NCI-H345 (cell line): ENCODE measurements at regions not wholly inside any gene's neighbourhood (a gene's known extent, or its start where the extent isn't known, plus 50 kb on each side); places are given as distances from the start of the nearest gene placed in this dataset.

Source experiments
- DNase-seq: peaks from one replicate; lab custom pipeline; 2025; lab: John Stamatoyannopoulos, UW

- no peak for DNase-seq
These were observed 50.3 kb upstream of the HMHB1 start for GRCh38 chr5:143761663-143762062.

DNA sequence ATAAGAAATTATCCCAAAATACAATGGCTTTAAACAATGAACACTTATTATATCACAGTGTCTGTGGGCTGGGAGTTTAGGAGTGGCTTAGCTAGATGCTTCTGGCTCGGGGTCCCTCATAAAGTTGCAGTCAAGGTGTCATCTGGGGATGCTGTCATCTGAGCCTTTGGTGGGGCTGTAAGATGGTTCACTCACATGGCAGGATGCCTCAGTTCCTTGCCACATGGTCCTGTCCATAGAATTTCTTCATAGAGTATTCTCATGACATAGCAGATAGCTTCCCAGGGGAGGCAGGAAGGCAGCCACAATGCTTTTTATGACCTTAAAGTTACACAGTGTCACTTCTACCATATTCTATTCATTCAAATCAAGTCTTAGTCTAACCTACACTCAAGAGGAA, 51.2 kb upstream of the HMHB1 start:
- DNase-seq = no peak

DNA sequence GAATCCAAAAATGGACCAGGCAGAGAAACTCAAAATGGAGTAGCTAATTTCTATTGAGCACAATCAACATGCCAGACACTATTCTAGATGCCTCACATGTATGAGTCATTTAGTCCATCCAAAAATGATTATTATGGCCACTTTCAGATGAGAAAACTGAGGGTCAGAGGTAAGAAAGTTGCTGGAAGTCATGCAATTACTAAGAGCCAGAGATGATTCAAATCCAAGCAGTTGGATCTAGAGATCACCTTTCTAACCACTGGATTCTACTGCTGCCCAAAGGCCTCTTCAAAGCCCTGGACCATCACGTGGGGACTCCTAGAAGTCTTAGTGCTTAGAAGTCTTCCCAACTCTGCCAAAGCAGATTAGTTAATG, 51.8 kb upstream of the HMHB1 start:
- no peak for DNase-seq

- no peak for DNase-seq
These were observed 52.4 kb upstream of the HMHB1 start for GRCh38 chr5:143759396-143760130.

GRCh38 chr5:143758750-143759149, 53.2 kb upstream of the HMHB1 start:
- no peak for DNase-seq

DNA sequence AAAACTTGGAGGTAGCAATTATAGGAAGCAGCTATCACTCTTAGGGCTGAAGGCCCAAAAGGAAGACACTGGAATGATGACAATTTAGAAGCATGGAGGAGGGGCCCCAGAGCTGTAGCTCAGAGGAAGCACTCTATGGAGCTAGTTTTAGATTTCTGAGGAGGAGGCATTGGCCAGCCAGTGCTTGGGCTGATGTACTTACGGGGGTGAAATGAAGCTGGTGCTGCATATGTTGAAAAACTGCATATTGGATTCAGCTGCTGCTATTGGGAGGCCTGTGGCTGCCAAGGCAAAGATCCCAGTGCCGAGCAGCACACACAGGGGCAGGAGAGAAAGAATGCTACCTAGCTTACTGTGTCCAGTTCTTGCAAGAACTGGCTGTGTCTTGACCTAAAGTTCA, 53.9 kb upstream of the HMHB1 start:
- no peak for DNase-seq

- DNase-seq = no peak
These were observed 54.8 kb upstream of the HMHB1 start for GRCh38 chr5:143757116-143757515.

- no peak for DNase-seq
These were observed 56.0 kb upstream of the HMHB1 start for GRCh38 chr5:143755966-143756365.

DNA sequence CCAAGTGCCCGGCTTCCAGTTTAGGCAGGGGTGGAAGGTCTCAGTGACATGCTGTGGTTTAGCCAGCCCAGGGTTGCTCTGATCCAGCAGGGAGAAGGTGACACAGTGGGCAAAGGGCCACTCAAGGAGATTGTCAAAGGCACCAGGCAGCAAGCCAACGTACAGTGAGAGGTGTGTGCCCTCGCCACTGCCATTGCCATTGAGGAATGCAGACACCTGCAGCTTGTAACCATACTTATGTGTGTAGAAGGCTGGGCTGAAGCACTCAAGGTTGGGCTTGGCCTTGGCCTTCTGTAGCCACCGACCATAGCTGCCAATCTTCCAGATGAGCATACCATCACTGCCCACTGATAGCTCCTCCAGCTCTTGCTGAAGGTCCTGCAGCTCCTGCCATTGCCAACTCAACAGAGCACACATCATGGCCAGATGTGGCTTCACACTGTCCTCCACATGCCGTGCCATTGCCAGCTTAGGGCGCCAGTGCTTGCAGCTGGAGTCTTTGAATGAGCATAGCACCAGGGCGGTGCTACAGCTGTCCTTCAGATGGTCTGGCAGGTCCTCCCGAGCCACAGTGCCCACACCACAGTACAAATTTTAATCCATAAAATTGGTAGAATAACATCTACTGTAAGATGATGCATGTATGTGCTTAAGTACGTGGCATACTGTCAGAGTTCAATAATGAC, 59.7 kb upstream of the HMHB1 start:
- DNase-seq = no peak

DNA sequence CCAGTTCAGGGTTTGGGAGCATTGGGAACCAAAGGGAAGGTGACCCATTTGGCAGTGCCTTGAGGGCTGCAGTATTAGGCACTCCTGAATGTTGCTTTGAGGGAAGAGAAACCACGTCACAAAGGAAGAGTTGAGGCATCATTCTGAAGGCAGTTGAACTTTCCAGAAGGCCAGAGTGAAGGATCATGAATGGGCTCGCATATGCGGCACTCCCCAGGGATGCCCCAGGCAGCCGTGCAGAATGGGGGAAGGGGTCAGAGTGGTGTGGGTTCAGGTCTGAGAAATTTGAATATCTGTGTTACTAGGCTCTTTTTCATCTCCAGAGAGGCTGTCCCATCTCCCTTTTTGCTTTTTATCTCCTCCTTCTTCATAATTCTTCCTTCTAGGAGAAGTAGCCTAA, 60.6 kb upstream of the HMHB1 start:
- DNase-seq = no peak

DNA sequence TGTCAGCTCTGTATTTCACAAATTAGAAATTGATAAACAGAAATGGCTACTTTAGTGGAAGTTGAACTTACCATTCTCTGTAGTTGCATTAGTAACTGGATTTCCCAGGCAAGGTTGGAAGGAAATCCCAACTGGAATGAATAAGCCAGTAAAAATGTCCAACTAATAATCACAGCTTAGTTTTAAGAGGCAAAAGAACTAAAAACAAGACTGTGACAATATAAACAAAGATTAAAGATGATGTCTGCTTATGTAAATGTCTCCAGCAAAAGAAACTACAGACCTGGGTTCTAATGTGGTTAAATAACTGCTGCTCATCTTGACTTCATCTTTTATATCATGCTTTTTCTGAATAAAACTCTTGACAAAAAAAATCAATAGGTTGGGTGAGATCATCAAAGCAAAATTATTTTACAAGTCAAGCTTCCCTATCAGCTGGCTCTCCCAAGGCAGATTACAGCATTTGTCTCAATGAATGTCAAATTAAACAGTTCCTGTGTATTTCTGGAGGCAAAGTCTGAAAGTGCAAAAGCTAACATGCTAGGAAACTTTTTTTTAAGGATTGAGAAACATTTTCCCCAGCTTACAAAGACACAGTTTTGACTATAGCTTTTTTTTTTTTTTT, 62.3 kb upstream of the HMHB1 start:
- DNase-seq = no peak

- no peak for DNase-seq
These were observed 63.4 kb upstream of the HMHB1 start for GRCh38 chr5:143748516-143748915.

GRCh38 chr5:143742951-143743350, 69.0 kb upstream of the HMHB1 start:
- no peak for DNase-seq

- no peak for DNase-seq
These were observed 70.5 kb upstream of the HMHB1 start for GRCh38 chr5:143741421-143741820.

DNA sequence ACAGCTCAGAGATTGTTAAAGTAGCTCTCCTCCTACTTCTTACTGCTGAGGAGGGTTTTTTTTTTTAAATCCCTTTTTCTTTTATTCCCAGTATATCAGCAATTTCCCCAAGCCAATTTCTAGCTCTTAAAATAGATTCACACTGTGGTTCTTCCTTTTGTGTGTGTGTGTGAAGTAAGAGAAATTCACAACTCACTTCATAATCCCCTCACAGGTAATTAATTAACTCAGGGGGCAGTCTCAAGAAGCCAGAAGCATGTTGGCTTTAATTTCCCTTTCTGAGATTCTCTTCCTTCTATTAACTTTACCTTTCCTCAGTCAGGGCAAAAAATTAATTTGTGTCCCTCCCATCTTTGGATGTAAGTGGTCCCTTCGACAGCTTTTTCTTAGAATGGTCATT, 71.0 kb upstream of the HMHB1 start:
- no peak for DNase-seq

DNA sequence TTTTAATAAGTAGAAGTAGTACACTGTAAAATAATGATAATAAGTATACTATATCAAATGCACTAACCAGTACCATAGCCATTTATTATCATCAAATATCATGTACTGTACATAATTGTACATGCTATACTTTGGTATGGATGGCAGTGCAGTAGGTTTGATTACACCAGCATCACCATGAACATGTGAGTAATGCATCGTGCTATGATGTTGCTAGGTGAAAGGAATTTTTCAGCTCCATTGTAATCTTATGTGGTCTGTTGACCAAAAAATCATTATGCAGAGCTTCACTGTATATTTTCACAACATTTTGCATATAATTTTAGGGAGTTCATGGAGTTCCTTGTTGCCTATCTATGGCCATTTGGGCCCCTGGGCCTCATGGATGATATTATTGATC, 72.2 kb upstream of the HMHB1 start:
- no peak for DNase-seq

DNA sequence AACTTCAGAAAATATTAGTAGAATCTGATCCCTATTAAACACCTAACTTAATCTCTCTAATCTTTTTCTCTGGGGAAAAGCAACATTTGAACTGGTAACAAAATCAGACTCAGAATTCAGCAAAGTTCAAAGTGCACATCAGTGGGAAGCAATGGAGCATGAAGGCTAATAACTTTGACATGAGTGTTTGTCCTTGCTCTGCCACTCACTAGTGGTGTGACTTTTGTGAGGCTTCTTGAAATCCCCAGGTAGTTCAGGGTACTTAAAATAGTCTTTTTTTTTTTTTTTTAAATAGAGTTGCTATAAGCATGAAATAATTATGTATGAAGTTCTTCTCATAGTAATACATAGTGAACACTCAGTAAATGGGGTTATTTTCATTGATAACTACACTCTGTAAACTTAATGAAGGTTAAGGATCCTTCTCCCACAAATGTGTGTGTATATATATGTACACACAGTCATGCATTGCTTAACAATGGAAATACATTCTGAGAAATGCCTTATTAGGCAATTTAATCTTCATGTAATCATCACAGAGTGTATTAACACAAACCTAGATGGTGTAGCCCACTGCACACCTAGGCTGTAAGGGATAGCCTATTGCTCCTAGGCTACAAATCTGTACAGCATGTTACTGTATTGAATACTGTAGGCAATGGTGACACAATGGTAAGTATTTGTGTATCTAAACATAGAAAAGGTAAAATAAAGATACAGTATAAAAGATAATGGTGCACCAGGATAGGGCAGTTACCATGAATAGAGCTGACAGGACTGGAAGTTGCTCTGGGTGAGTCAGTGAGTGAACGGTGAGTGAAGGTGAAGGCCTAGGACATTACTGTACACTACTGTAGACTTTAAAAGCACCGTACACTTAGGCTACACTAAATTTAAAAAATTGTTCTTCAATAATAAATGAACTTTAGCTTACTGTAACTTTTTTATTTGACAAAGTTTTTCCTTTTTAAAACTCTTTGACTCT, 73.3 kb upstream of the HMHB1 start:
- no peak for DNase-seq

GRCh38 chr5:143737062-143737461, 74.9 kb upstream of the HMHB1 start:
- DNase-seq = no peak

DNA sequence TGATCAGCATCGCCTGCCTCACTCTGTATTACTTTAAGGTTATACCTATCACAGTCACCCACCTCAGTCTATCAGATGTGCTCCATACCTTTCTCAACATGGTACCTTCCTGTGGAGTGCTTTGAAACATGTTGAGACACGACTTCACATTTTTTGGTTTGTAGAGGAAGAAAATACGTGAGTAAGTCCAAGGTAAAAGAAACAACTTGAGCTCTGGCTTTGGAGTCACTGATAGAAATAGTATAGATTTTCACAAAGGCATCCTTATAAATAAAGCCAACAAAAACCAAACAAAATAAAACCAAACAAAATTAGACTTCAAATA, 77.5 kb upstream of the HMHB1 start:
- DNase-seq = no peak

DNA sequence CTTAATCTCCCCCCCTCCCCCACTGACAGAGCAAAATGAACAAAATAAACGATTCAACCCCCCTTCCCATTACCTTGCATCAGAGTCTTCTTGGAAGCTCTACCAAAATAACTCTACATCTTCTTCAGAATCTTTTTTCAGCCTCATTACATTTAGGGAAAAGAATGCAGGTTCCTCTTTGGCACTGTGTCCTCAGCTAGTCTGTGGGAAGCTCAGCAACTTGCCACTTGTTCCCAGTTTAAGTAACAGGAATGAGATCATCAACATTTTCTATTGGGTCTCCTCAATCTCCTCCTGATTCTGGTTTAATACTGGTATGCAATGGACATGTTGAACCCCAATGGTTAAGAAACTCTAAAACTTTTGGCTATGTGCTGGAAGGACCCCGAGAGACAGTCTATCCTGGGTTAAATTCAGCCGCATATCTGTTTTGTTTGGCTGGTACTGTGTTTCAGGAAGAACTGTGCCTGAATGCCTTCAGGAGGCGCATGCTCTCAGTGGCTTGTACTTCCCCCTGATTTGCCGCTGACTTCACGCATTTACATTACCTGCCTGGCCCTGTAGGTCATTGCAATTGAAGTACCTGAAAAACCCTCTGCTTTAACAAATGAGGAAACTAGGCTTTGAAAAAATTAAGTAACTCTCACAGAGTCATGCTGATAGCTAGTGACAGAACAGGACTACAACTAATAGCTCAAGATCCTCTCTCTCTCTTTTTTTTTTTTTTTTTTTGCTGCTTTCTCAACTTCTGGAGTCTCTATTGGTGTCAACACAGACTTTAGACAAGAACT, 78.1 kb upstream of the HMHB1 start:
- no peak for DNase-seq

DNA sequence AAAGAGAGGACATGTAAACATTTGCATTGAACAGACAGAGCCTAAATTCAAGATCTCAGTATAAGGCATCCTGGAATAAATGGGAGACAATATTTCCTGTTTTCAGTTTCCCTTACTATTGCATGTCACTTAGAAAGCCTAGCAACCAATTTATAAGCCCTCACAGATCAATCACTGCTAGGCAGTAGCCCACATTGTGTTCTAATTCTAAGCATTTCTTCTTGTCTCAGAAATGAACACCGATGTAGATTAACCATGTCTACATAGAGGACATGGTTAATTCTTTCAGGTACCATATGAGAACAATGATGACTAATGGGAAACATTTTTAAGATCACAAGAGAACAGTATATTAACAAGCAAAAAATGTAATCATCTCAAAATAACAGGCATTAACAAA, 79.6 kb upstream of the HMHB1 start:
- no peak for DNase-seq
